ENCODE measurements at regions not wholly inside any gene's neighbourhood (a gene's known extent, or its start where the extent isn't known, plus 50 kb on each side); places are given as distances from the start of the nearest gene placed in this dataset.
"Not testable (repeated sequence)": the region's sequence is repeated elsewhere in the genome, so short reads cannot be mapped to it uniquely, and the experiment has no call there.

DNA sequence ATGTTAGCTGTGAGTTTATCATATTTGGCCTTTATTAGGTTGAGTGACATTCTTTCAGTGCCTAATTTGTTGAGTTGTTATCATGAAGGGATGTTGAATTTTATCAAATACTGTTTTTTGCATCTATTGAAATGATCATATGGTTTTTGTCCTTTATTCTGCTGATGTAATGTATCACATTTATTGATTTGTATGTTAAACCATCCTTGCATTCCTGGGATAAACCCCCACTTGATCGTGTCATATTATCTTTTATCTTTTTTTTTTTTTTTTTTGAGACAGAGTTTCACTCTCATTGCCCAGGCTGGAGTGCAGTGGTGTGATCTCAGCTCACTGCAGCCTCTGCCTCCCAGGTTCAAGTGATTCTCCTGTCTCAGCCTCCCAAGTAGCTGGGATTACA, 51.9 kb upstream of the MFGE8 start:
- not testable (repeated sequence) for H3K36me3 ChIP-seq (ENCODE audit: control insufficient read depth, low read length); H3K27me3 ChIP-seq (ENCODE audit: control insufficient read depth, low read length)

DNA sequence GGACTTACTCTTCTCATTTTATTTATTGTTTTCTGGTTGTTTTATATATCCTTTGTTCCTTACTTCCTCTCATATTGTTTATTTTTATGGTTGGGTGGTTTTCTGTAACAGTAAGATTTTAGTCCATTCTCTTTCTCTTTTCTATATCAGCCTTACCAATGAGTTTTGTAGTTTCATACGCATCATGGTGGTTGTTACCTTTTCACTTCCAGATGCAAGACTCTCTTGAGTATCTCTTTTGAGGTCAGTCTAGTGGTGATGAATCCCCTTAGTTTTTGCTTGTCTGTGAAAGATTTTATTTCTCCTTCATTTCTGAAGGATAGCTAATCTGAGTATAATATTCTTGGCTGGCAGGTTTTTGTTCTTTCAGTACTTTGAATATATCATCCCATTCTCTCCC, 57.1 kb upstream of the MFGE8 start:
- Histone ChIP-seq H3K9me3 (ENCODE audit: control insufficient read depth, insufficient read depth, low read length) (peaks cover 4% of the 10 kb centered on the region; the same call in 1 of the 2 replicates), H3K27me3 (ENCODE audit: control insufficient read depth, low read length) (no peaks in the 10 kb centered on the region; the same call in 1 of the 2 replicates), H3K36me3 (ENCODE audit: control insufficient read depth, low read length) (no peaks in the 10 kb centered on the region), H3K79me2 (ENCODE audit: control insufficient read depth, low read length) (no peaks in the 10 kb centered on the region), H3K4me3 (ENCODE audit: low read length) (no peak overlapping the region), H3K27ac (ENCODE audit: low read depth, low read length) (no peak overlapping the region), H3K4me1 (ENCODE audit: control insufficient read depth, low read length) (no peaks in the 10 kb centered on the region), H3F3A (ENCODE audit: control insufficient read depth, insufficient read depth) (no peaks in the 10 kb centered on the region), H4K20me1 (ENCODE audit: control insufficient read depth, insufficient read depth, low read depth, low read length) (no peaks in the 10 kb centered on the region), H3K4me2 (ENCODE audit: low read length) (no peak overlapping the region), H3K9me2 (replicated peaks; ENCODE audit: control insufficient read depth, low read length) (no peaks in the 10 kb centered on the region)
- TF ChIP-seq EZH2phosphoT487 (IDR thresholded peaks at IDR 0.05; ENCODE audit: borderline replicate concordance, low read length): no peak
- TF ChIP-seq, protein P1, sequence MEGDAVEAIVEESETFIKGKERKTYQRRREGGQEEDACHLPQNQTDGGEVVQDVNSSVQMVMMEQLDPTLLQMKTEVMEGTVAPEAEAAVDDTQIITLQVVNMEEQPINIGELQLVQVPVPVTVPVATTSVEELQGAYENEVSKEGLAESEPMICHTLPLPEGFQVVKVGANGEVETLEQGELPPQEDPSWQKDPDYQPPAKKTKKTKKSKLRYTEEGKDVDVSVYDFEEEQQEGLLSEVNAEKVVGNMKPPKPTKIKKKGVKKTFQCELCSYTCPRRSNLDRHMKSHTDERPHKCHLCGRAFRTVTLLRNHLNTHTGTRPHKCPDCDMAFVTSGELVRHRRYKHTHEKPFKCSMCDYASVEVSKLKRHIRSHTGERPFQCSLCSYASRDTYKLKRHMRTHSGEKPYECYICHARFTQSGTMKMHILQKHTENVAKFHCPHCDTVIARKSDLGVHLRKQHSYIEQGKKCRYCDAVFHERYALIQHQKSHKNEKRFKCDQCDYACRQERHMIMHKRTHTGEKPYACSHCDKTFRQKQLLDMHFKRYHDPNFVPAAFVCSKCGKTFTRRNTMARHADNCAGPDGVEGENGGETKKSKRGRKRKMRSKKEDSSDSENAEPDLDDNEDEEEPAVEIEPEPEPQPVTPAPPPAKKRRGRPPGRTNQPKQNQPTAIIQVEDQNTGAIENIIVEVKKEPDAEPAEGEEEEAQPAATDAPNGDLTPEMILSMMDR (IDR thresholded peaks at IDR 0.05; ENCODE audit: low read depth, low read length, poor library complexity, severe bottlenecking): no peak

More for the DNA sequence above, 51.9 kb upstream of the MFGE8 start:
- not testable (repeated sequence) for H3K79me2 ChIP-seq (ENCODE audit: control insufficient read depth, low read length); H3K9me2 ChIP-seq (replicated peaks; ENCODE audit: control insufficient read depth, low read length); H4K20me1 ChIP-seq (ENCODE audit: control insufficient read depth, insufficient read depth, low read depth, low read length); H3K4me1 ChIP-seq (ENCODE audit: control insufficient read depth, low read length); H3K4me3 ChIP-seq (ENCODE audit: low read length); H3K9me3 ChIP-seq (ENCODE audit: control insufficient read depth, insufficient read depth, low read length); H3F3A ChIP-seq (ENCODE audit: control insufficient read depth, insufficient read depth); H3K27ac ChIP-seq (ENCODE audit: low read depth, low read length); H3K4me2 ChIP-seq (ENCODE audit: low read length)

- TF ChIP-seq EZH2phosphoT487 (IDR thresholded peaks at IDR 0.05; ENCODE audit: borderline replicate concordance, low read length): no peak
- no peak overlapping the region for H3K4me3 ChIP-seq (ENCODE audit: low read length)
- no peaks in the 10 kb centered on the region for H3K9me2 ChIP-seq (replicated peaks; ENCODE audit: control insufficient read depth, low read length)
- H3K4me1 ChIP-seq (ENCODE audit: control insufficient read depth, low read length): no peaks in the 10 kb centered on the region
- H3K27ac ChIP-seq (ENCODE audit: low read depth, low read length): no peak overlapping the region
- H3F3A ChIP-seq (ENCODE audit: control insufficient read depth, insufficient read depth): no peaks in the 10 kb centered on the region
- H4K20me1 ChIP-seq (ENCODE audit: control insufficient read depth, insufficient read depth, low read depth, low read length): no peaks in the 10 kb centered on the region
- no peaks in the 10 kb centered on the region for H3K36me3 ChIP-seq (ENCODE audit: control insufficient read depth, low read length)
- H3K9me3 ChIP-seq (ENCODE audit: control insufficient read depth, insufficient read depth, low read length): no peaks in the 10 kb centered on the region
- H3K79me2 ChIP-seq (ENCODE audit: control insufficient read depth, low read length): no peaks in the 10 kb centered on the region
- H3K4me2 ChIP-seq (ENCODE audit: low read length): no peak overlapping the region
- peaks cover 9% of the 10 kb centered on the region for H3K27me3 ChIP-seq (ENCODE audit: control insufficient read depth, low read length)
Observed at GRCh38 chr15:88974392-88974791, 61.2 kb upstream of the MFGE8 start.

- Histone ChIP-seq H3K79me2 (ENCODE audit: control insufficient read depth, low read length) (no peaks in the 10 kb centered on the region), H3K36me3 (ENCODE audit: control insufficient read depth, low read length) (no peaks in the 10 kb centered on the region), H3K4me2 (ENCODE audit: low read length) (no peak overlapping the region), H3K9me2 (replicated peaks; ENCODE audit: control insufficient read depth, low read length) (no peaks in the 10 kb centered on the region), H3K4me1 (ENCODE audit: control insufficient read depth, low read length) (no peaks in the 10 kb centered on the region), H3K27ac (ENCODE audit: low read depth, low read length) (no peak overlapping the region), H3K4me3 (ENCODE audit: low read length) (no peak overlapping the region), H4K20me1 (ENCODE audit: control insufficient read depth, insufficient read depth, low read depth, low read length) (no peaks in the 10 kb centered on the region), H3K27me3 (ENCODE audit: control insufficient read depth, low read length) (peaks cover 9% of the 10 kb centered on the region), H3F3A (ENCODE audit: control insufficient read depth, insufficient read depth) (no peaks in the 10 kb centered on the region), H3K9me3 (ENCODE audit: control insufficient read depth, insufficient read depth, low read length) (no peaks in the 10 kb centered on the region)
- TF ChIP-seq EZH2phosphoT487 (IDR thresholded peaks at IDR 0.05; ENCODE audit: borderline replicate concordance, low read length): no peak
- TF ChIP-seq, protein P1 (IDR thresholded peaks at IDR 0.05; ENCODE audit: low read depth, low read length, poor library complexity, severe bottlenecking): no peak
Observed at GRCh38 chr15:88975891-88976290, 62.7 kb upstream of the MFGE8 start.

Measured in DOHH2 (cell line).